Stimulated activated naive CD8-positive, alpha-beta T cell treated with anti-CD3 and anti-CD28 coated beads, Interleukin-15, amount 100 ng/mL, for 72 hours (primary cell): ENCODE measurements at regions not wholly inside any gene's neighbourhood (a gene's known extent, or its start where the extent isn't known, plus 50 kb on each side); places are given as distances from the start of the nearest gene placed in this dataset.

Experiments used
- ATAC-seq: fragments of 150-1000 bp; cut with Tn5 transposase; 2 replicates; pipeline ENCODE4 v1.10.0; 2021; ENCODE audit warnings: mild to moderate bottlenecking, moderate library complexity
- DNase-seq, 2 donors: peaks; one replicate each; pipeline ENCODE4 v3.0.0; 2021 to 2022
- H3K27ac Mint-ChIP-seq, 2 donors: one replicate each; pipeline ENCODE4 v1.8.0; 2022; ENCODE audit warnings: mild to moderate bottlenecking in 2 of 2, mixed read lengths in 2 of 2, moderate library complexity in 2 of 2
- H3K27me3 Mint-ChIP-seq: one replicate; pipeline ENCODE4 v1.8.0; 2022; ENCODE audit warnings: mixed read lengths
- H3K4me1 Mint-ChIP-seq: one replicate; pipeline ENCODE4 v1.8.0; 2022; ENCODE audit warnings: mild to moderate bottlenecking, mixed read lengths
- H3K4me3 Mint-ChIP-seq, 2 donors: one replicate each; pipeline ENCODE4 v1.8.0; 2022; ENCODE audit warnings: mild to moderate bottlenecking in 2 of 2, mixed read lengths in 2 of 2, moderate library complexity in 1 of 2
- H3K9me3 Mint-ChIP-seq, 2 donors: one replicate each; pipeline ENCODE4 v1.8.0; 2022; ENCODE audit warnings: mixed read lengths in 2 of 2

DNA sequence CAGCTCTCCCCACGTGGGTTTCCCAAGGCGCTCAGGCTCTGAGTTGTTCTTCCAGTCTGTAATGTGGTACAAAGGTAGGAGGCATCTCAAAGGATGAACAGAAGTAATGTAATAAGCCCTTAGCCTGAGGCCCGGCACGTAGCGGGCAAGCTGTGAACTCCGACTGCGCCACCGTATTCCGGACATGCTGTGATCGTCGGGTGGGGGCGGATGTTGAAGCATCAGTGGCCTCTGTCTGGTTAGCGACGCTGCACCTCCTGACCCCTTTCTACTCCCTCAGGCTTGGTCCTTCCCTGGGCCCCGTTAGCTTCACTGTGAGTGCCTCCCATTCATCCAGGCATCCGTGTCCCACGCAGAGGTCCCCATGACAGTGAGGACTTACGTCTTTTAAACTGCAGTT lies 151.7 kb downstream of the ERMARD start:
- Mint-ChIP-seq H3K27me3 (peaks cover 24% of the 10 kb centered on the region), H3K9me3 (peaks cover 5 to 28% of the 10 kb centered on the region in 2 donors), H3K4me3 (no peak overlapping the region), H3K4me1 (no peaks in the 10 kb centered on the region), H3K27ac (no peak overlapping the region)
- no peak for DNase-seq
- ATAC-seq: no peak

DNA sequence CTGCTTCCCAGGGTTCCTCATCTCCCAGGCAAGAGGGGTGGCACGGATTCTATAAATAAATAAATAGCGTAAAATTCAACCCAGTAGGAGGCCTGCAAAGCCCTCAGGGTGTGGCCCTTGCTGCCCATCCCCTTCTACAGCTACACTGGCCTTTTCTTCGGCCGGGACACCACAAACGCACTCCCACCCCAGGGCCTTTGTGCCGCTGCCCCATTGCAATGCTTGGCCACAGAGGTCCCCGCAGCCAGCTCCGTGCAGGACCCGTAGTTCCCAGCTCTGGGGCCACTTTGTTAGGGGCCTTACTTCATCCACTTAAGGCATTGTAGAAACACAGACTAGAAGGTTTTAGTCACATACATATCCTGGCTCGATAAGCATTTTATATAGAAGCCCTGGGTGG lies 151.2 kb downstream of the ERMARD start:
- Mint-ChIP-seq H3K4me1 (no peaks in the 10 kb centered on the region), H3K27ac (no peak overlapping the region), H3K27me3 (peaks cover 25% of the 10 kb centered on the region), H3K9me3 (peaks cover 5 to 28% of the 10 kb centered on the region in 2 donors), H3K4me3 (no peak overlapping the region)
- ATAC-seq (no peak), DNase-seq (no peak)

DNA sequence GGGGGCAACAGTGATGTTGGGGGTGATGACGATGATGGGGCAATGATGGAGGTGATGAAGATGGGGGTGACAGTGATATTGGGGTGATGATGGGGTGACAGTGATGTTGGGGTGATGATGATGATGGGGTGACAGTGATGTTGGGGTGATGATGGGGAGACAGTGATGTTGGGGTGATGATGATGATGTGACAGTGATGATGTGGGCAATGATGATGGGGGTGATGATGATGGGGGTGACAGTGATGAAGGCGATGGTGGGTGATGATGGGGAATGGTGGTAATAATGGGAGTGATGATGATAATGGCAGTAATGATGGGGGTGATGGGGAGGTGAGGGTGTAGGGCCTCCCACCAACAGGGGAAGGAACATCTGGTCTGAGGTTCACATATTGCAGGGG lies 150.6 kb downstream of the ERMARD start:
- H3K4me3 Mint-ChIP-seq: no peak overlapping the region
- peaks cover 27% of the 10 kb centered on the region for H3K27me3 Mint-ChIP-seq
- H3K27ac Mint-ChIP-seq: no peak overlapping the region
- no peaks in the 10 kb centered on the region for H3K4me1 Mint-ChIP-seq
- H3K9me3 Mint-ChIP-seq: peaks cover 5 to 28% of the 10 kb centered on the region in 2 donors
- no peak for DNase-seq
- ATAC-seq: no peak

- ATAC-seq (no peak), DNase-seq (no peak)
- H3K27ac Mint-ChIP-seq: no peak overlapping the region
- no peak overlapping the region for H3K4me3 Mint-ChIP-seq
- no peaks in the 10 kb centered on the region for H3K4me1 Mint-ChIP-seq
- H3K27me3 Mint-ChIP-seq: peaks cover 28% of the 10 kb centered on the region
- peaks cover 5 to 28% of the 10 kb centered on the region in 2 donors for H3K9me3 Mint-ChIP-seq
Observed at GRCh38 chr6:169899481-169900145, 148.2 kb downstream of the ERMARD start.

DNA sequence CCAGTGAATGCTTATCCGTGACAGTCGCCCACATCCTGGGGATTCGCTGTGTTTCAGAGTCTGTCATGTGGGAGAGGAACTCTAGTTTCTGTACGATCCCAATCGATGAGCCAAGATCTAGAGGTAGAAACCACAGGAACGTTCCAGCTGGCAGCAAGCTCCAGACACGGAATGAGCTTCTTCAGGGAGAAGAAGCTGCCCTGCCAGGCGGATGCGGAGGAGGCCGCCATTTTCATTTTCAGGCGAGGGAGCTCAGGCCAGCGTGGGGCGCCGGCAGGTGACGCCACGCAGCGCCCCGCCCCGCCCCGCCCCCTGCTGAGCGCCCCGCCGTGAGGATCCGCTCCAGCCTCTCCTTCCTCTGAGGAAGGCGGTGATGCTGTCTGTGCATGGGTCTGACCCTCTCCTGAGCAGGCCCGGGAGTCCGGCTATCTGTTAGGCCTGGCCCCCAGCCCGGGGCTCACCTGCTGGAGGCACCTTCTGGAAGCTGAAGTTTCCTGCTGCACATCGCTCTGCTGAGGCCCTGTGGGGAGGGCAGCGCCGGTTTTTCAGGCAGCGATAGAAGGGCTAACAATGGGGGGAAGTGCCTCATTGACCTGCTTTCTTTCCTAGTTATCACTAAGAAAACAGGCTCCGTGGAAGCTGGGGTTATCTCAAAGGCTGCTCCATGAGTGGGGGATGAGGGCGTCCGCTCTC lies 147.5 kb downstream of the ERMARD start:
- Mint-ChIP-seq H3K9me3 (peaks cover 5 to 28% of the 10 kb centered on the region in 2 donors), H3K4me1 (no peaks in the 10 kb centered on the region), H3K27me3 (peaks cover 26% of the 10 kb centered on the region), H3K27ac (peak overlapping the region in 1 of 2 donors; percentile 48), H3K4me3 (no peak overlapping the region)
- ATAC-seq: no peak
- no peak for DNase-seq

DNA sequence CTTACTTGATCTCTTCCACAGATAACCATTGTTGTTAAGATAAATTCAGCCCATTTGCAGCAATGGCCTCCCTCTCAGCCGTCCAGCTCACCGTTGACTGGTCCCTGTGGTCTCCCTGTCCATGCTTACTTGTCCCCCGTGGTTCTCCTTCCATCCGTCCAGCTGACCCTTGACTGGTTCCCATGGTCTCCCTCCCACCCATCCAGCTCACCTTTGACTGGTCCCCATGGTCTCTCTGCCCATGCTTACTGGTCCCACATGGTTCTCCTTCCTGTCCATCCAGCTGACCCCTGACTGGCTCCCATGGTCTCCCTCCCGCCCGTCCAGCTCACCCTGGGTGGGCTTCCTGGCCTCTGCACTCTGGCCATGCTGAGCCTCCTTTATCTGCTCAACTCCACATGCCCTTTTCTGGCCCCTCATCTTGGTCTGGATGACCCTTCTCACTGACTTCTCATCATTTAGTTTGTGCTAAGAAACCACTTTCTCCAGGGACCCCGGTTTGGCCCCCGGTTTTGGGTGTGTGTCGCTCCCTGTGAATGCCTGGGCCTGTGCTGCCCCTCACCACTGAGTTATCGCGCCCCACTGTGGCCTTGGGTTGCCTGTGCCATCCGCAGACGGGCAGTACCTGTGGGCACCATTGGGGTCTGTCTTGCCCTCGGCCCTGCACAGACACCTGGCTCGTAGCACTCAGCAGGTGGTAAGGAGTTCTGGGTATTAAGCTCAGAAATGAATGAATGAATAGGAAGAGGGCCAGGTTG lies 146.4 kb downstream of the ERMARD start:
- Mint-ChIP-seq H3K27me3 (peaks cover 21% of the 10 kb centered on the region), H3K4me1 (no peaks in the 10 kb centered on the region)

GRCh38 chr6:169896826-169897456 lies 145.5 kb downstream of the ERMARD start:
- ATAC-seq: no peak

More for the DNA sequence above, 146.4 kb downstream of the ERMARD start:
- no peak overlapping the region for H3K4me3 Mint-ChIP-seq
- H3K9me3 Mint-ChIP-seq: peaks cover 5 to 34% of the 10 kb centered on the region in 2 donors
- no peak for ATAC-seq
- no peak overlapping the region for H3K27ac Mint-ChIP-seq
- DNase-seq: no peak

GRCh38 chr6:169895926-169896761 lies 144.7 kb downstream of the ERMARD start:
- ATAC-seq: no peak
- H3K27me3 Mint-ChIP-seq: peaks cover 15% of the 10 kb centered on the region
- no peaks in the 10 kb centered on the region for H3K4me1 Mint-ChIP-seq
- no peak overlapping the region for H3K4me3 Mint-ChIP-seq
- H3K9me3 Mint-ChIP-seq: peaks cover 3 to 22% of the 10 kb centered on the region in 2 donors
- H3K27ac Mint-ChIP-seq: peak overlapping the region in 1 of 2 donors; percentile 71
- no peak for DNase-seq

More at GRCh38 chr6:169896826-169897456, 145.5 kb downstream of the ERMARD start:
- Mint-ChIP-seq H3K4me1 (no peaks in the 10 kb centered on the region), H3K4me3 (no peak overlapping the region), H3K9me3 (peaks cover 5 to 29% of the 10 kb centered on the region in 2 donors), H3K27ac (peak overlapping the region in 1 of 2 donors; percentile 71), H3K27me3 (peaks cover 16% of the 10 kb centered on the region)
- DNase-seq: no peak

DNA sequence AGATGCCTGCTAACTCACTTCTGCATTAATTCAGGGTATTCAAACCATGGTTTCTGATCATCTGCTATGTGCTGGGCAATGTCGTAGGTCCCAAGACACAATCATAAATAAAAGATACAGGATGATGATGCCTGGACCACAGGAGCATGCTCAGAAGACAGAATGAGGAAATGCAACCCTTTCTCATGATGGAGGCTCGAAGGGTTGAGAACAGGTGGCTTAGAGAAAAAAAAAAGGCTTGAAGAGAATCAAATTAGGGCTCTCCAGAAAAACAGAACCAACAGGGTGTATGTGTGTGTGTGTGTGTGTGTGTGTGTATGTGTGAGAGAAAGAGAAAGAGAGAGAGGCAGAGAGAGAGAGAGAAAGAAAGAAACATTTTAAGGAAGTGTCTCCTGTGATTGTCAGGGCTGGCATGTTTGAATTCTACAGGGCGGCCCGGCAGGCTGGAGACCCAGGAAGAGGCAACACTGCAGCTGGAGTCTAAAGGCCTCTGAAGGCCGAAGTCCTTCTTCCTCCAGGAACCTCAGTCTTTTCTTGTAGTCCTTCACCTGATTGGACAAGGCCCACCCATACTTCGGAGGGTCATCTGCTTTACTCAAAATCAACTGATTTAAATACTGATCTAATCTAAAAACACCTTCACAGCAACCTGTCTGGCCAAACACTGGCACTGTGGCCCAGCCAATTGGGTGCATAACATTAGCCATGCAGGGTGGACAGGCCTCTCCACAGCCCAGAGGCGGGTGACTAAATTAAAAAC lies 143.8 kb downstream of the ERMARD start:
- Mint-ChIP-seq H3K27ac (peak overlapping the region in 1 of 2 donors; percentile 41), H3K4me1 (no peaks in the 10 kb centered on the region), H3K4me3 (no peak overlapping the region), H3K27me3 (peaks cover 15% of the 10 kb centered on the region), H3K9me3 (peaks cover 0 to 22% of the 10 kb centered on the region in 2 donors)
- ATAC-seq (no peak), DNase-seq (no peak)

- H3K27me3 Mint-ChIP-seq: peaks cover 18% of the 10 kb centered on the region
- no peak overlapping the region for H3K4me3 Mint-ChIP-seq
- ATAC-seq (no peak), DNase-seq (no peak)
- no peak overlapping the region for H3K27ac Mint-ChIP-seq
- H3K9me3 Mint-ChIP-seq: peaks cover 0 to 15% of the 10 kb centered on the region in 2 donors
- no peaks in the 10 kb centered on the region for H3K4me1 Mint-ChIP-seq
Observed at GRCh38 chr6:169894377-169894960, 143.0 kb downstream of the ERMARD start.

- H3K4me1 Mint-ChIP-seq: no peaks in the 10 kb centered on the region
- ATAC-seq (no peak), DNase-seq (no peak)
- no peak overlapping the region for H3K27ac Mint-ChIP-seq
- H3K27me3 Mint-ChIP-seq: peaks cover 26% of the 10 kb centered on the region
- peaks cover 0 to 14% of the 10 kb centered on the region in 2 donors for H3K9me3 Mint-ChIP-seq
- no peak overlapping the region for H3K4me3 Mint-ChIP-seq
Observed at GRCh38 chr6:169893624-169894023, 142.2 kb downstream of the ERMARD start.

- no peak for DNase-seq
- H3K4me1 Mint-ChIP-seq: no peaks in the 10 kb centered on the region
Observed at GRCh38 chr6:169891846-169892245, 140.4 kb downstream of the ERMARD start.

GRCh38 chr6:169891421-169891820 lies 140.0 kb downstream of the ERMARD start:
- H3K4me1 Mint-ChIP-seq: no peaks in the 10 kb centered on the region
- DNase-seq (no peak), ATAC-seq (no peak)
- H3K27me3 Mint-ChIP-seq: peaks cover 31% of the 10 kb centered on the region
- no peak overlapping the region for H3K27ac Mint-ChIP-seq
- no peak overlapping the region for H3K4me3 Mint-ChIP-seq
- peaks cover 0 to 14% of the 10 kb centered on the region in 2 donors for H3K9me3 Mint-ChIP-seq

More at GRCh38 chr6:169891846-169892245, 140.4 kb downstream of the ERMARD start:
- peaks cover 0 to 14% of the 10 kb centered on the region in 2 donors for H3K9me3 Mint-ChIP-seq
- H3K4me3 Mint-ChIP-seq: no peak overlapping the region
- peaks cover 29% of the 10 kb centered on the region for H3K27me3 Mint-ChIP-seq
- ATAC-seq: no peak
- no peak overlapping the region for H3K27ac Mint-ChIP-seq

DNA sequence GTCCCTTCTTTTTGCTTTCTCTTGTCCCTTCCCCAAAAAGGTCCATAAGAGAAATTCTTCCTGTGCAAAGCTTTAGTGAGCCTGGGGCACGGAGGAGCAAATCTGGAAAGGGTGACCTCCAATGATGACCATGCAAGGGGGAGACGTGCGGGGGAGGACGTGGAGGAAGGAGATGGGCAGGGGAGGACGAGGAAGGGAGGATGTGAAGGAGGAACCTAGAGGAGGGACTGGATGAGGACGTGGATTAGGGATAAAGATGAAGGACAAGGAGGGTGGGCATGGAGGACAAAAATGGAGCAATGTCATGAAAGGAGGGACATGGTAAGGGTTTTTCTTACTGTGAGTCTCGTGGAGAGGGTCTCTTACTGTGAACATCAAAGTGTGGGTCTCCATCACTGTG lies 139.5 kb downstream of the ERMARD start:
- Mint-ChIP-seq H3K27me3 (peaks cover 34% of the 10 kb centered on the region), H3K27ac (no peak overlapping the region), H3K4me3 (no peak overlapping the region), H3K9me3 (peaks cover 0 to 14% of the 10 kb centered on the region in 2 donors), H3K4me1 (no peaks in the 10 kb centered on the region)
- DNase-seq: no peak
- ATAC-seq: no peak
